GM23248 (cell line): ENCODE measurements at regions not wholly inside any gene's neighbourhood (a gene's known extent, or its start where the extent isn't known, plus 50 kb on each side); places are given as distances from the start of the nearest gene placed in this dataset. TPM values are rescaled to one million over a fixed set of nuclear protein-coding genes. Genes with fewer than 3 reads are reported as not detected.

Experiments
- DNase-seq: peaks from one replicate; pipeline ENCODE4 v3.0.0-alpha.2; 2015
- H2AFZ ChIP-seq: fragments of 200-600 bp; sonication (generic); 2 replicates; pipeline ENCODE4 v1.6.1; 2016; ENCODE audit warnings: antibody characterized with exemption
- H3F3A ChIP-seq: fragments of 200-600 bp; sonication (generic); 2 replicates; pipeline ENCODE4 v1.6.1; 2016; ENCODE audit warnings: mild to moderate bottlenecking, antibody characterized with exemption, mixed run types; ENCODE audit not compliant: insufficient read depth
- H3K27ac ChIP-seq: fragments of 200-600 bp; sonication (generic); 2 replicates; pipeline ENCODE4 v1.5.1; 2016; ENCODE audit warnings: mild to moderate bottlenecking
- H3K27me3 ChIP-seq: fragments of 200-600 bp; sonication (generic); replicated peaks from 2 replicates; pipeline ENCODE4 v1.6.1; 2016; ENCODE audit warnings: mild to moderate bottlenecking; ENCODE audit not compliant: insufficient read depth
- H3K36me3 ChIP-seq: fragments of 200-600 bp; sonication (generic); 2 replicates; pipeline ENCODE4 v1.6.1; 2016; ENCODE audit warnings: low read depth, mild to moderate bottlenecking
- H3K4me1 ChIP-seq: fragments of 200-600 bp; sonication (generic); 2 replicates; pipeline ENCODE4 v1.6.1; 2016; ENCODE audit warnings: mild to moderate bottlenecking; ENCODE audit not compliant: insufficient read depth
- H3K4me2 ChIP-seq: fragments of 200-600 bp; sonication (generic); one replicate; pipeline ENCODE4 v1.6.1; 2016; ENCODE audit warnings: mild to moderate bottlenecking; ENCODE audit not compliant: unreplicated experiment
- H3K4me3 ChIP-seq: fragments of 200-600 bp; sonication (generic); 2 replicates; pipeline ENCODE4 v1.5.1; 2016; ENCODE audit warnings: mild to moderate bottlenecking
- H3K79me2 ChIP-seq: fragments of 200-600 bp; sonication (generic); 2 replicates; pipeline ENCODE4 v1.6.1; 2016; ENCODE audit warnings: mild to moderate bottlenecking; ENCODE audit not compliant: insufficient read depth
- H3K9ac ChIP-seq: fragments of 200-600 bp; sonication (generic); 2 replicates; pipeline ENCODE4 v1.6.1; 2016; ENCODE audit warnings: mild to moderate bottlenecking
- H3K9me2 ChIP-seq: fragments of 200-600 bp; sonication (generic); 2 replicates; pipeline ENCODE4 v1.6.1; 2016; ENCODE audit warnings: mixed run types, mild to moderate bottlenecking, moderate library complexity; ENCODE audit not compliant: insufficient read depth
- H3K9me3 ChIP-seq: fragments of 200-600 bp; sonication (generic); one replicate; pipeline ENCODE4 v1.6.1; 2017; ENCODE audit warnings: low read depth
- H4K20me1 ChIP-seq: fragments of 200-600 bp; sonication (generic); 2 replicates; pipeline ENCODE4 v1.6.0; 2016; ENCODE audit not compliant: insufficient read depth
- EZH2 ChIP-seq: fragments of 200-600 bp; sonication (generic); IDR thresholded peaks from 2 replicates; pipeline ENCODE4 v1.6.1; 2018; ENCODE audit warnings: antibody characterized with exemption, mild to moderate bottlenecking; ENCODE audit not compliant: insufficient read depth, poor library complexity, severe bottlenecking
- EZH2phosphoT487 ChIP-seq: fragments of 200-600 bp; sonication (generic); IDR thresholded peaks from 2 replicates; pipeline ENCODE4 v1.6.1; 2018; ENCODE audit warnings: antibody characterized with exemption, moderate library complexity, mild to moderate bottlenecking, low read depth; ENCODE audit not compliant: insufficient read depth
- WGBS, 2 experiments: methylation state at CpG; one replicate each; pipeline ENCODE4 v1.1.6; 2015 to 2017; ENCODE audit warnings: low lambda C conversion rate in 2 of 2, low coverage in 1 of 2; ENCODE audit errors: missing lambda C conversion rate in 2 of 2; 5-methylcytosine and 5-hydroxymethylcytosine counted together
- in situ Hi-C: fragments of 300-500 bp; cut with MboI; formaldehyde crosslinking; loops from 2 replicates; pipeline ENCODE4 v1.15.0; 2020
- small RNA-seq: library from RNA; depleted of rRNA; stranded (forward); fragments of <200 nt; gene quantifications from one replicate; pipeline ENCODE3, GENCODE V24; 2014; ENCODE audit warnings: low read depth, low replicate concordance

DNA sequence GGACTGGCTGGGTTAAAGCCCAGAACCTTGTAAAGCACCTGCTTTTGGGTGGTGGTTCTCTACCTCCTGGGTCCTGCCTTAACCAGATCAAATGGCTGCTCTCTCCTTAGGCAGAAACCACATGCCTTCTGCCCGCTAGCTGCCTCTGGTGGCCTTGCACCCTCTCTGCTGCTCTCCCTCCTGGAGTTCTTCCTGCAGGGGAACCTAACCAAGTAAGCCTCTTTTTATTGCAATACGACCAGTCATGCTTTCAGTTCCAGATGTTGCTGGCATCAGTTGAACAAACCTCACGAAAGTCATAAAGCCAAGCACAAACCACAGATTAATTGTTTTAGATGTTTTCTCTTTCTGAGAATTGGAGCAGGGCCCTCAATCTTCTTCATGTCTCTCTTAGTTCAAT is 118.9 kb downstream of the GDAP2 start:
- H3K4me1 ChIP-seq: peaks cover 27% of the 10 kb centered on the region
- in situ Hi-C loops: no loop called here
- peak; percentile 47 for DNase-seq

DNA sequence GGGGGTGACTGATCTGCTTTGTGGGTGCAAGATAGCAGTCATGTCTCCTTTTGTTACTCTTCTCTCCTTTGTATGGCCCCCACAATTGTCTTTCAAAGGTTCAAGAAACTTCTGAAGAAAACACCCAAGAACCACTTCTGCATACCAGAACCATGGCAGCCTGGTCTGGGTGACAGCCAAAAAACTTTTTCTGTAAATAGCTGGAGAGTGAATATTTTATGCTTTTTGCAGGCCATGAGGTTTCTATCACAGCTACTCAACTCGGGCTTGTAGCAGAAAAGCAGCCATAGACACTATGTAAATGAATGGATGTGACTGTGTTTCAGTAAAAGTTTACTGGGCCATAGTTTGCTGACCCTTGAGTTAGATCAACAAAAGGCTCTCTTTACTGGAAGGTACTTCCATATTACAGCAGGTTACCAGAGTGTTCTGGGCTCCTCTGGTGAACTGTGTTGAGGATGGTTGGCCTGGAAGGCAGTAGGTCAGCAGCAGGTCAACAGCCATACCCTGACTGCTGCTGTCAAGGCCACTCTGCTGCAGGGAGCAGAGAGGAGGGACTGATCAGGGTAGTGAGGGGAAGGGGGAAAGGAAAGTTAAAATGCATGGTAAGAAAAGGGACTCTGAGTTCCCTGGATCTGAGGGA is 116.4 kb downstream of the GDAP2 start:
- Histone ChIP-seq H3K27me3 (no peaks in the 10 kb centered on the region), H3K9ac (no peak overlapping the region), H4K20me1 (no peaks in the 10 kb centered on the region), H3K79me2 (no peaks in the 10 kb centered on the region), H3K9me2 (no peaks in the 10 kb centered on the region), H3K4me1 (peaks cover 27% of the 10 kb centered on the region), H3K4me2 (peak overlapping the region; percentile 40), H3K9me3 (no peaks in the 10 kb centered on the region), H3K36me3 (no peaks in the 10 kb centered on the region), H3K27ac (no peak overlapping the region; the same call in 1 of the 2 replicates), H2AFZ (0 out of 2 replicates have a peak overlapping the region, but pooled peaks have one; percentile 26), H3K4me3 (no peak overlapping the region), H3F3A (0 out of 2 replicates have a peak, but pooled peaks cover 4% of the 10 kb centered on the region)
- TF ChIP-seq EZH2phosphoT487: no peak
- in situ Hi-C loops: no loop called here
- WGBS, 2 experiments: 39 to 48% methylated on average over 1 of the region's 1 CpG
- peak; percentile 76 for DNase-seq

More for the DNA sequence above, 118.9 kb downstream of the GDAP2 start:
- Histone ChIP-seq H4K20me1 (no peaks in the 10 kb centered on the region), H3K4me2 (no peak overlapping the region), H3F3A (0 out of 2 replicates have a peak, but pooled peaks cover 4% of the 10 kb centered on the region), H3K79me2 (no peaks in the 10 kb centered on the region), H3K9me2 (no peaks in the 10 kb centered on the region), H2AFZ (no peak overlapping the region), H3K9me3 (no peaks in the 10 kb centered on the region), H3K36me3 (no peaks in the 10 kb centered on the region), H3K4me3 (no peak overlapping the region), H3K9ac (no peak overlapping the region), H3K27me3 (no peaks in the 10 kb centered on the region), H3K27ac (no peak overlapping the region)
- TF ChIP-seq EZH2 (no peak), EZH2phosphoT487 (no peak)
- WGBS, 2 experiments: 39 to 50% methylated on average over 3 of the region's 3 CpGs

Small RNA genes in the stretch of these regions (small RNA-seq; reads per million reads assigned to genes)
- gene AL390877.1 (not detected), gene RF00561 (not detected)
